Kidney epithelial cell (primary cell): ENCODE measurements at regions not wholly inside any gene's neighbourhood (a gene's known extent, or its start where the extent isn't known, plus 50 kb on each side); places are given as distances from the start of the nearest gene placed in this dataset.
"Not testable (repeated sequence)": the region's sequence is repeated elsewhere in the genome, so short reads cannot be mapped to it uniquely, and the experiment has no call there.

Experiments
- DNase-seq: peaks from one replicate; pipeline ENCODE4 v3.0.0-alpha.2; 2010; ENCODE audit warnings: low read depth
- H3K27me3 ChIP-seq: 2 replicates; pipeline ENCODE4 v1.6.0; 2011; ENCODE audit warnings: low read length; ENCODE audit not compliant: control insufficient read depth, insufficient read depth
- H3K36me3 ChIP-seq: 2 replicates; pipeline ENCODE4 v1.5.1; 2011; ENCODE audit warnings: low read length; ENCODE audit not compliant: control insufficient read depth, insufficient read depth
- H3K4me3 ChIP-seq: 2 replicates; pipeline ENCODE4 v1.5.1; 2011; ENCODE audit warnings: low read depth, mild to moderate bottlenecking, control low read depth, low read length
- CTCF ChIP-seq: IDR thresholded peaks from 2 replicates; pipeline ENCODE4 v1.5.1; 2011; ENCODE audit warnings: mild to moderate bottlenecking, moderate library complexity, low read length, control low read depth, inconsistent platforms; ENCODE audit not compliant: insufficient read depth, poor library complexity, severe bottlenecking

GRCh38 chr9:32877639-32878217 is 94.4 kb downstream of the TMEM215 start:
- no peak for DNase-seq
- H3K36me3 ChIP-seq: no peaks in the 10 kb centered on the region
- no peak overlapping the region for H3K4me3 ChIP-seq

GRCh38 chr9:32879335-32879734 is 96.0 kb downstream of the TMEM215 start:
- H3K36me3 ChIP-seq: no peaks in the 10 kb centered on the region
- no peak for DNase-seq
- no peak for TF ChIP-seq CTCF
- H3K4me3 ChIP-seq: no peak overlapping the region
- no peaks in the 10 kb centered on the region for H3K27me3 ChIP-seq

More at GRCh38 chr9:32877639-32878217, 94.4 kb downstream of the TMEM215 start:
- no peaks in the 10 kb centered on the region for H3K27me3 ChIP-seq
- TF ChIP-seq CTCF: no peak

- Histone ChIP-seq H3K36me3 (no peaks in the 10 kb centered on the region), H3K27me3 (no peaks in the 10 kb centered on the region), H3K4me3 (no peak overlapping the region)
- DNase-seq: no peak
- no peak for TF ChIP-seq CTCF
These were observed 98.6 kb downstream of the TMEM215 start for GRCh38 chr9:32881948-32882347.

- no peaks in the 10 kb centered on the region for H3K36me3 ChIP-seq
- no peak for DNase-seq
- no peak overlapping the region for H3K4me3 ChIP-seq
- no peaks in the 10 kb centered on the region for H3K27me3 ChIP-seq
- no peak for TF ChIP-seq CTCF
These were observed 99.4 kb downstream of the TMEM215 start for GRCh38 chr9:32882705-32883104.

GRCh38 chr9:32884482-32884881 is 101.1 kb downstream of the TMEM215 start:
- TF ChIP-seq CTCF: no peak
- no peak for DNase-seq
- no peak overlapping the region for H3K4me3 ChIP-seq
- no peaks in the 10 kb centered on the region for H3K27me3 ChIP-seq
- H3K36me3 ChIP-seq: no peaks in the 10 kb centered on the region

- Histone ChIP-seq H3K4me3 (no peak overlapping the region), H3K27me3 (no peaks in the 10 kb centered on the region), H3K36me3 (no peaks in the 10 kb centered on the region)
- DNase-seq: no peak
- TF ChIP-seq CTCF: no peak
These were observed 102.7 kb downstream of the TMEM215 start for GRCh38 chr9:32886021-32886420.

- H3K27me3 ChIP-seq, DNase-seq, H3K36me3 ChIP-seq, H3K4me3 ChIP-seq: not testable (repeated sequence)
These were observed 106.9 kb downstream of the APTX start for GRCh38 chr9:32894485-32894884.
